Thoracic aorta (tissue), 2 donors: ENCODE measurements at regions not wholly inside any gene's neighbourhood (a gene's known extent, or its start where the extent isn't known, plus 50 kb on each side); places are given as distances from the start of the nearest gene placed in this dataset.
"Not testable (repeated sequence)": the region's sequence is repeated elsewhere in the genome, so short reads cannot be mapped to it uniquely, and the experiment has no call there.

Source experiments
- ATAC-seq: fragments of 150-250 bp; one replicate; pipeline ENCODE4 v1.8.0; 2017; ENCODE audit warnings: low read depth; ENCODE audit not compliant: insufficient number of reproducible peaks, low FRiP score
- DNase-seq: peaks from one replicate; pipeline ENCODE4 v3.0.0-alpha.2; 2020; ENCODE audit warnings: low spot score
- H3K27ac ChIP-seq, 2 donors: fragments of 200-600 bp; sonication (generic); 1 replicate in 1 of 2; 2 replicates in 1 of 2; pipeline ENCODE4 v1.5.1; 2016; ENCODE audit warnings: mild to moderate bottlenecking in 2 of 2, moderate library complexity in 2 of 2
- H3K27me3 ChIP-seq: fragments of 200-600 bp; sonication (generic); replicated peaks from 2 replicates; pipeline ENCODE4 v1.6.0; 2016; ENCODE audit warnings: mild to moderate bottlenecking; ENCODE audit not compliant: insufficient read depth
- H3K36me3 ChIP-seq: fragments of 200-600 bp; sonication (generic); one replicate; pipeline ENCODE4 v1.5.1; 2016
- H3K4me1 ChIP-seq, 2 donors: fragments of 200-600 bp; sonication (generic); 1 replicate in 1 of 2; 2 replicates in 1 of 2; pipeline versions ENCODE4 v1.5.1 to v1.6.0; 2016; ENCODE audit warnings: low read depth in 2 of 2, mild to moderate bottlenecking in 1 of 2; ENCODE audit not compliant: control insufficient read depth in 1 of 2
- H3K4me3 ChIP-seq: fragments of 200-600 bp; sonication (generic); 2 replicates; pipeline ENCODE4 v1.5.1; 2016; ENCODE audit warnings: mild to moderate bottlenecking
- H3K9me3 ChIP-seq: fragments of 200-600 bp; sonication (generic); 2 replicates; pipeline ENCODE4 v1.5.1; 2016
- CTCF ChIP-seq: fragments of 200-600 bp; sonication (generic); IDR thresholded peaks from one replicate; pipeline ENCODE4 v1.5.1; 2019; ENCODE audit warnings: antibody characterized with exemption

GRCh38 chrX:114178126-114178525, 405.8 kb upstream of the HTR2C start:
- ATAC-seq = no peak
- no peaks in the 10 kb centered on the region for H3K27me3 ChIP-seq
- no peaks in the 10 kb centered on the region for H3K4me1 ChIP-seq
- H3K9me3 ChIP-seq = no peaks in the 10 kb centered on the region
- no peak overlapping the region for H3K27ac ChIP-seq
- H3K36me3 ChIP-seq = no peaks in the 10 kb centered on the region
- TF ChIP-seq CTCF = no peak
- H3K4me3 ChIP-seq = no peak overlapping the region
- no peak for DNase-seq

GRCh38 chrX:114167276-114167675, 416.6 kb upstream of the HTR2C start:
- not testable (repeated sequence) for ATAC-seq

GRCh38 chrX:114166601-114167000, 417.3 kb upstream of the HTR2C start:
- Histone ChIP-seq H3K27ac (no peak overlapping the region), H3K4me3 (no peak overlapping the region), H3K9me3 (no peaks in the 10 kb centered on the region), H3K27me3 (no peaks in the 10 kb centered on the region), H3K4me1 (no peaks in the 10 kb centered on the region), H3K36me3 (no peaks in the 10 kb centered on the region)
- no peak for ATAC-seq
- no peak for TF ChIP-seq CTCF
- DNase-seq = no peak

More at GRCh38 chrX:114167276-114167675, 416.6 kb upstream of the HTR2C start:
- not testable (repeated sequence) for H3K36me3 ChIP-seq, H3K9me3 ChIP-seq, H3K27me3 ChIP-seq, H3K4me1 ChIP-seq, DNase-seq, H3K4me3 ChIP-seq, H3K27ac ChIP-seq

- Histone ChIP-seq H3K9me3 (no peaks in the 10 kb centered on the region), H3K27me3 (no peaks in the 10 kb centered on the region), H3K4me3 (no peak overlapping the region), H3K4me1 (no peaks in the 10 kb centered on the region), H3K27ac (no peak overlapping the region), H3K36me3 (no peaks in the 10 kb centered on the region)
- no peak for DNase-seq
- no peak for TF ChIP-seq CTCF
- ATAC-seq = no peak
Measured at GRCh38 chrX:114165537-114165936, 418.3 kb upstream of the HTR2C start.

GRCh38 chrX:114162068-114162735, 421.7 kb upstream of the HTR2C start:
- H3K36me3 ChIP-seq = no peaks in the 10 kb centered on the region
- no peak for DNase-seq
- H3K27ac ChIP-seq = no peak overlapping the region
- no peak for ATAC-seq
- no peak for TF ChIP-seq CTCF
- no peaks in the 10 kb centered on the region for H3K4me1 ChIP-seq
- H3K9me3 ChIP-seq = no peaks in the 10 kb centered on the region
- no peaks in the 10 kb centered on the region for H3K27me3 ChIP-seq
- H3K4me3 ChIP-seq = no peak overlapping the region

GRCh38 chrX:114152801-114153200, 431.1 kb upstream of the HTR2C start:
- H3K27me3 ChIP-seq = no peaks in the 10 kb centered on the region
- H3K4me3 ChIP-seq = no peak overlapping the region
- H3K36me3 ChIP-seq = no peaks in the 10 kb centered on the region
- TF ChIP-seq CTCF = no peak
- no peaks in the 10 kb centered on the region for H3K9me3 ChIP-seq
- no peaks in the 10 kb centered on the region for H3K4me1 ChIP-seq
- DNase-seq = no peak
- ATAC-seq = no peak
- H3K27ac ChIP-seq = no peak overlapping the region
